Esophagus squamous epithelium (tissue), 5 donors: ENCODE measurements at regions not wholly inside any gene's neighbourhood (a gene's known extent, or its start where the extent isn't known, plus 50 kb on each side); places are given as distances from the start of the nearest gene placed in this dataset.

Experiments used
- DNase-seq: peaks from one replicate; lab custom pipeline; 2025; lab: John Stamatoyannopoulos, UW
- H3K27ac ChIP-seq, 4 donors: fragments of 200-600 bp; sonication (generic); one replicate each; pipeline ENCODE4 v1.5.1; 2016 to 2019; ENCODE audit warnings: mild to moderate bottlenecking in 1 of 4
- H3K27me3 ChIP-seq, 4 donors: fragments of 200-600 bp; sonication (generic); 1 replicate in 3 of 4; 2 replicates in 1 of 4; pipeline versions ENCODE4 v1.5.1 to v1.6.0; 2017 to 2021; ENCODE audit warnings: antibody characterized with exemption in 1 of 4
- H3K36me3 ChIP-seq, 3 donors: fragments of 200-600 bp; sonication (generic); one replicate each; pipeline ENCODE4 v1.5.1; 2016 to 2019
- H3K4me1 ChIP-seq, 3 donors: fragments of 200-600 bp; sonication (generic); one replicate each; pipeline ENCODE4 v1.5.1; 2017 to 2019
- H3K4me3 ChIP-seq, 4 donors: fragments of 200-600 bp; sonication (generic); 1 replicate in 3 of 4; 2 replicates in 1 of 4; pipeline ENCODE4 v1.5.1; 2016 to 2019; ENCODE audit warnings: mild to moderate bottlenecking in 2 of 4, moderate library complexity in 1 of 4
- H3K9me3 ChIP-seq, 3 donors: fragments of 200-600 bp; sonication (generic); one replicate each; pipeline ENCODE4 v1.5.1; 2016 to 2019
- POLR2A ChIP-seq, 4 donors: fragments of 450-650 bp; IDR thresholded peaks; one replicate each; pipeline ENCODE4 v1.6.1; 2017; ENCODE audit warnings: antibody characterized with exemption in 4 of 4, mild to moderate bottlenecking in 4 of 4, moderate library complexity in 3 of 4
- WGBS, 2 donors: methylation state at CpG; one replicate each; pipeline ENCODE4 v1.1.5; 2018; 5-methylcytosine and 5-hydroxymethylcytosine counted together
- intact Hi-C: fragments of 100-400 bp; cut with DNase I; formaldehyde crosslinking; loops from one replicate; pipeline ENCODE4 v1.15.0; 2022
- TF ChIP-seq, protein P1 (sequence below), 6 experiments: fragments of 450-650 bp in 4 of 6; fragments of 200-600 bp in 2 of 6; sonication (generic) in 2 of 6; IDR thresholded peaks; one replicate each; pipeline ENCODE4 v1.5.1; 2016 to 2019; ENCODE audit warnings: antibody characterized with exemption in 6 of 6, mild to moderate bottlenecking in 4 of 6, moderate library complexity in 4 of 6
- donor health status: DM: yes; HTN: yes; CAD: no.

DNA sequence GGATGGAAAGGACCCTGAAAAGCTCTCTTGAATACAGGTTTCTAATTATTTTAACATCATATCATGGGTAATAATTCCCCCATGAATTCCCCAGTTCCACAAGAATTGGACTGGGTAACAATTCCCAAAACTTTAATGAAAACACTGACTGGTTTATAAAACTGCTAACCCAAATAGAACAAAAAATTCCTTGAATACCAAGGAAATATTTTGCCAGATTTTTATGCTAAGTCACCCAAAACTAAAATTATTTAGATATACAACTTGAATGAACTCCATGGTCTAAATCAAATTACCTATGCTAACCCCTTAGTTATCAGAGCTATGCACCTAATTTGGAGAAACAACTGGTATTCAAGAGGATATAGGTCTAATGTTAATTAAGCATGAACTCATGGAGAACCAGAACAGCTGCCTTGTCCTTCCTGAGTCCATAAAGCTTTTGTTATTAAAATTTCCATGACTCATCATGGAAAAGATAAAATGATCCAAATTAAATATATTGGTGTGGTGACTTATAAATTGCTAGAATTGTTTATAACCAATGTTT lies 164.9 kb upstream of the TUT7 start:
- H3K27me3 ChIP-seq, result peaks cover 0 to 12% (median 0%) of the 10 kb centered on the region in 4 donors
- intact Hi-C loops, result no loop called here
- no peak overlapping the region for H3K27ac ChIP-seq
- TF ChIP-seq, protein P1, sequence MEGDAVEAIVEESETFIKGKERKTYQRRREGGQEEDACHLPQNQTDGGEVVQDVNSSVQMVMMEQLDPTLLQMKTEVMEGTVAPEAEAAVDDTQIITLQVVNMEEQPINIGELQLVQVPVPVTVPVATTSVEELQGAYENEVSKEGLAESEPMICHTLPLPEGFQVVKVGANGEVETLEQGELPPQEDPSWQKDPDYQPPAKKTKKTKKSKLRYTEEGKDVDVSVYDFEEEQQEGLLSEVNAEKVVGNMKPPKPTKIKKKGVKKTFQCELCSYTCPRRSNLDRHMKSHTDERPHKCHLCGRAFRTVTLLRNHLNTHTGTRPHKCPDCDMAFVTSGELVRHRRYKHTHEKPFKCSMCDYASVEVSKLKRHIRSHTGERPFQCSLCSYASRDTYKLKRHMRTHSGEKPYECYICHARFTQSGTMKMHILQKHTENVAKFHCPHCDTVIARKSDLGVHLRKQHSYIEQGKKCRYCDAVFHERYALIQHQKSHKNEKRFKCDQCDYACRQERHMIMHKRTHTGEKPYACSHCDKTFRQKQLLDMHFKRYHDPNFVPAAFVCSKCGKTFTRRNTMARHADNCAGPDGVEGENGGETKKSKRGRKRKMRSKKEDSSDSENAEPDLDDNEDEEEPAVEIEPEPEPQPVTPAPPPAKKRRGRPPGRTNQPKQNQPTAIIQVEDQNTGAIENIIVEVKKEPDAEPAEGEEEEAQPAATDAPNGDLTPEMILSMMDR (IDR thresholded peaks at IDR 0.05), result no peak
- no peak for TF ChIP-seq POLR2A (IDR thresholded peaks at IDR 0.05)
- no peaks in the 10 kb centered on the region for H3K36me3 ChIP-seq
- DNase-seq, result no peak
- no peaks in the 10 kb centered on the region for H3K4me1 ChIP-seq
- no peak overlapping the region for H3K4me3 ChIP-seq
- no peaks in the 10 kb centered on the region for H3K9me3 ChIP-seq

DNA sequence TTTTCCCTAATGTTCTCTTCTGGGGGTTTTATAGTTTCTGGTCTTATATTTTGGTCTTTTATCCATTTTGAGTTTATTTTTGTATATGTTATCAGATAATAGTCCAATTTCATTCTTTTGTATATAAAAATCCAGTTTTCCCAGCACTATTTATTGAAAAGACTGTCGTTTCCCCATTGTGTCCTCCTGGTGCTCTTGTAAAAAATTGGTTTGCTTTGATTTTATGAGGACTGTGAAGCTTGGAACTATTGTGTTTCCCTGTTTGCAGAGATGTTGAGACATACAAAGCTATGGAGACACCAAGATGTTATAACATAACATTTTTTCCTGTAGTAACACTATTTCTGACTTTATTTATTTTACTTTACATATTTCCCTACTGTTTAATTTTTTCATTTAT lies 163.3 kb upstream of the TUT7 start:
- Histone ChIP-seq H3K9me3 (no peaks in the 10 kb centered on the region), H3K27ac (no peak overlapping the region), H3K4me3 (no peak overlapping the region), H3K4me1 (no peaks in the 10 kb centered on the region), H3K27me3 (peaks cover 0 to 12% (median 0%) of the 10 kb centered on the region in 4 donors), H3K36me3 (no peaks in the 10 kb centered on the region)
- WGBS, 2 donors, result 62 to 85% methylated on average over 1 of the region's 1 CpG
- intact Hi-C loops, result no loop called here
- DNase-seq, result no peak
- TF ChIP-seq, protein P1 (IDR thresholded peaks at IDR 0.05), result no peak
- no peak for TF ChIP-seq POLR2A (IDR thresholded peaks at IDR 0.05)

DNA sequence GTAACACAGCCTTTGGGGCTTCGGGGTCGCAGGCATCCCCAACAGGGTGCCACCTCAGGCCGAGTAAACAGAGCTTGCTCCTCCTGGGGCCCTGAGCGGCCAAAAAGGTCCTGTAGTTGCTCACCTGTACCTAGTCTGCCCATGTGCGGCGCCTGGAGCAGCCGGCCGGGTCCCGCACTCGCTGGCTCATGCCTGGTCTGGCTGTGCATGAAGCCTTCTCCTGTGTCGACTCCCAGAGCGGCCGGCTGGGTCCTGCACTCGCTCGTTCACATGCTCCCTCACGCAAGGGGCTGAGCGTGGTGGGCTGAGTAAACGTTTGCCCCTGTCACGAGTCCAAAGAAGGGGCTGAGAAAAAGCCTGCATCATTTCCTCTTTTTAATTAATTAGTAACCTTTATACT lies 162.4 kb upstream of the TUT7 start:
- intact Hi-C loops, result no loop called here
- TF ChIP-seq, protein P1 (IDR thresholded peaks at IDR 0.05), result no peak
- TF ChIP-seq POLR2A (IDR thresholded peaks at IDR 0.05), result no peak
- Histone ChIP-seq H3K27ac (no peak overlapping the region), H3K4me3 (no peak overlapping the region), H3K4me1 (no peaks in the 10 kb centered on the region), H3K9me3 (no peaks in the 10 kb centered on the region), H3K36me3 (no peaks in the 10 kb centered on the region), H3K27me3 (peaks cover 0 to 16% (median 0%) of the 10 kb centered on the region in 4 donors)
- WGBS, 2 donors, result 90 to 94% methylated on average over 18 to 19 of the region's 19 CpGs
- no peak for DNase-seq

DNA sequence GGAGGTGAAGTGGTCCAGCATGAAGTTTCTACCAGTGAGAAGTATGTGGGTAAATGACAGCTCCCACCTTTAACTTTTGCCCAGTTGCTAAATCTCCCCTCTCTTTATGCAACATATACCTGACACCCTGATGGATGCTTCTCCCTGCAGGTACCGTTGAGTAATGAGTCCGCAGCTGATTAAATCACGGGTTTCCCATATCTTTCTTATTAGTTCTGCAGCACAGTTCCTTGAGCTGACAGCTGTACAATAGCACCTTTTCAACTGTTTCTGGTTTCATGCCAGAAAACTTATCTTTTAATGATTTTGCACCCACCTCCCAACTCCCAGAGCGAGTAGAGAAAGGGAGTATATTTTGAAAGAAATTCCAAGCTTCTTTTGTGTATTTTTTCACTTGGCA lies 161.0 kb upstream of the TUT7 start:
- DNase-seq, result no peak
- Histone ChIP-seq H3K27ac (no peak overlapping the region), H3K4me3 (no peak overlapping the region), H3K9me3 (no peaks in the 10 kb centered on the region), H3K36me3 (no peaks in the 10 kb centered on the region), H3K27me3 (peaks cover 0 to 13% (median 0%) of the 10 kb centered on the region in 4 donors), H3K4me1 (no peaks in the 10 kb centered on the region)
- WGBS, 2 donors, result 48 to 54% methylated on average over 4 of the region's 4 CpGs
- no peak for TF ChIP-seq POLR2A (IDR thresholded peaks at IDR 0.05)
- TF ChIP-seq, protein P1 (IDR thresholded peaks at IDR 0.05), result no peak
- intact Hi-C loops, result no loop called here

DNA sequence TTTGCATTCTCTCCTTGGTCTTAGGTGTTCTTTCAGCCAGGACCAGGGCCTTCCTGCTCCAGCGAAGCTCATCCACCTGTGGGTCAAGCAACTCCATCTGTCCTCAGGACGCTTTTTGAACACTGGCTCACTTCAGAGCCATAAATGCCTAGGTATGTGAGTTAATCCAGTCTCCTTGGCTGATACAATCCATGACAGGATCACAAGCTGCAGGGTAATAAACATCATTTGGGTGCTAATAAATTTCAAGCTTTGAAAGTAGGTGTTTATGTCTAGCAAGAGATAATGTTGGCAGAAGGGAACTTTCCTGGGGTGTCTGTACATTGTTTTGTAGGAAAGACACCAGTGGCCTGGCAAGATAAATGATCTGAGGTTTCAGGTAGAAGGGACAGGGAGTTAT lies 159.2 kb upstream of the TUT7 start:
- no peaks in the 10 kb centered on the region for H3K36me3 ChIP-seq
- no peaks in the 10 kb centered on the region for H3K9me3 ChIP-seq
- intact Hi-C loops, result no loop called here
- no peaks in the 10 kb centered on the region for H3K4me1 ChIP-seq
- peaks cover 0 to 13% (median 0%) of the 10 kb centered on the region in 4 donors for H3K27me3 ChIP-seq
- no peak for DNase-seq
- 79 to 94% methylated on average over 2 of the region's 2 CpGs for WGBS, 2 donors
- H3K27ac ChIP-seq, result no peak overlapping the region
- no peak overlapping the region for H3K4me3 ChIP-seq
- TF ChIP-seq, protein P1 (IDR thresholded peaks at IDR 0.05), result no peak
- no peak for TF ChIP-seq POLR2A (IDR thresholded peaks at IDR 0.05)
